ENCODE measurements at regions not wholly inside any gene's neighbourhood (a gene's known extent, or its start where the extent isn't known, plus 50 kb on each side); places are given as distances from the start of the nearest gene placed in this dataset.

GRCh38 chr13:106105153-106105552, 430.3 kb downstream of the EFNB2 start:
- TF ChIP-seq CTCF (IDR thresholded peaks at IDR 0.05 in 2 of 3, conservative IDR thresholded peaks at IDR 0.05 in 1 of 3; ENCODE audit: borderline replicate concordance in 1 of 3, insufficient read depth in 1 of 3, low read depth in 2 of 3, low read length in 2 of 3) (no peak), REST (IDR thresholded peaks at IDR 0.05; ENCODE audit: low read depth) (no peak), EZH2phosphoT487 (IDR thresholded peaks at IDR 0.05; ENCODE audit: borderline replicate concordance) (no peak), ATF3 (IDR thresholded peaks at IDR 0.05) (no peak), ZBTB33 (IDR thresholded peaks at IDR 0.05; ENCODE audit: extremely low read depth, insufficient replicate concordance, low read length) (no peak), JUND (IDR thresholded peaks at IDR 0.05) (no peak), SIN3A (IDR thresholded peaks at IDR 0.05; ENCODE audit: low read depth) (no peak), EGR1 (IDR thresholded peaks at IDR 0.05; ENCODE audit: low read depth) (no peak), POLR2A (IDR thresholded peaks at IDR 0.05; ENCODE audit: borderline replicate concordance, extremely low read depth, insufficient read depth, insufficient read length) (no peak), MAX (IDR thresholded peaks at IDR 0.05) (no peak), ELF1 (IDR thresholded peaks at IDR 0.05; ENCODE audit: borderline replicate concordance, low read depth) (no peak), RAD21 (IDR thresholded peaks at IDR 0.05; ENCODE audit: low read depth) (no peak)

All from HCT116 (cell line).